IMR-90 (cell line): ENCODE measurements at regions not wholly inside any gene's neighbourhood (a gene's known extent, or its start where the extent isn't known, plus 50 kb on each side); places are given as distances from the start of the nearest gene placed in this dataset.

ENCODE experiments used
- ATAC-seq: fragments of 200-7000 bp; cut with Tn5 transposase; 2 replicates; pipeline ENCODE4 v1.9.1; 2020; ENCODE audit warnings: low read depth, mild to moderate bottlenecking, moderate library complexity
- BruUV-seq: library from RNA; stranded (reverse); fragments of 400-500 nt; replicated peaks from 2 replicates; lab custom pipeline; 2021; lab: Mats Ljungman, UMichigan
- CTCF ChIA-PET: fragments of 300-600 bp; formaldehyde crosslinking; extraction: SDS; loops from one replicate; lab custom pipeline; 2021; ENCODE audit warnings: antibody characterized with exemption; lab: Yijun Ruan, JAX
- POLR2A ChIA-PET: fragments of 300-600 bp; sonication (Branson Sonifier 250); formaldehyde crosslinking; loops from one replicate; lab custom pipeline; 2022; ENCODE audit warnings: antibody characterized with exemption; ENCODE audit not compliant: unreplicated experiment; lab: Charles Lee
- DNase-seq: peaks from one replicate; pipeline ENCODE4 v3.0.0; 2013
- H2AFZ ChIP-seq: replicated peaks from 2 replicates; pipeline ENCODE3; 2013; ENCODE audit warnings: low read length, mild to moderate bottlenecking; ENCODE audit not compliant: poor library complexity
- H2AK5ac ChIP-seq: 2 replicates; pipeline ENCODE4 v1.6.1; 2013; ENCODE audit warnings: low read depth, low read length, inconsistent platforms
- H2AK9ac ChIP-seq: replicated peaks from 2 replicates; pipeline ENCODE3; 2013; ENCODE audit warnings: mild to moderate bottlenecking, low read depth, low read length, moderate library complexity; ENCODE audit not compliant: poor library complexity
- H2BK120ac ChIP-seq: 2 replicates; pipeline ENCODE4 v1.6.1; 2013; ENCODE audit warnings: low read depth, low read length, inconsistent platforms
- H2BK15ac ChIP-seq: 3 replicates; pipeline ENCODE4 v1.6.1; 2013; ENCODE audit warnings: low read depth, low read length, inconsistent platforms
- H2BK20ac ChIP-seq: 2 replicates; pipeline ENCODE4 v1.6.1; 2013; ENCODE audit warnings: low read depth, mild to moderate bottlenecking, inconsistent platforms, low read length, moderate library complexity
- H2BK5ac ChIP-seq: 2 replicates; pipeline ENCODE4 v1.6.1; 2013; ENCODE audit warnings: mild to moderate bottlenecking, low read depth, low read length, inconsistent platforms; ENCODE audit not compliant: poor library complexity, severe bottlenecking
- H3K14ac ChIP-seq: replicated peaks from 2 replicates; pipeline ENCODE4 v1.6.1; 2013; ENCODE audit warnings: low read depth, low read length, inconsistent platforms
- H3K18ac ChIP-seq: 2 replicates; pipeline ENCODE4 v1.6.1; 2013; ENCODE audit warnings: low read depth, low read length, control low read depth
- H3K23ac ChIP-seq: 2 replicates; pipeline ENCODE4 v1.6.1; 2013; ENCODE audit warnings: low read depth, low read length, inconsistent platforms
- H3K27ac ChIP-seq: 2 replicates; pipeline ENCODE4 v1.5.1; 2013; ENCODE audit warnings: mild to moderate bottlenecking, control low read depth, low read length; ENCODE audit not compliant: insufficient read depth
- H3K27me3 ChIP-seq: 2 replicates; pipeline ENCODE4 v1.6.1; 2013; ENCODE audit warnings: low read length; ENCODE audit not compliant: control insufficient read depth, insufficient read depth
- H3K36me3 ChIP-seq: 2 replicates; pipeline ENCODE4 v1.6.1; 2013; ENCODE audit warnings: low read length, mixed read lengths; ENCODE audit not compliant: control insufficient read depth, insufficient read depth
- H3K4ac ChIP-seq: 2 replicates; pipeline ENCODE4 v1.6.1; 2013; ENCODE audit warnings: low read depth, low read length, inconsistent platforms
- H3K4me1 ChIP-seq: 2 replicates; pipeline ENCODE4 v1.6.1; 2013; ENCODE audit warnings: low read length, mixed read lengths; ENCODE audit not compliant: control insufficient read depth, insufficient read depth
- H3K4me2 ChIP-seq: 2 replicates; pipeline ENCODE4 v1.6.1; 2013; ENCODE audit warnings: low read depth, mild to moderate bottlenecking, control low read depth, low read length, moderate library complexity
- H3K4me3 ChIP-seq: 2 replicates; pipeline ENCODE4 v1.5.1; 2013; ENCODE audit warnings: low read depth, mild to moderate bottlenecking, control low read depth, low read length, moderate library complexity; ENCODE audit not compliant: insufficient read depth
- H3K56ac ChIP-seq: 2 replicates; pipeline ENCODE4 v1.6.1; 2013; ENCODE audit warnings: low read length, inconsistent platforms; ENCODE audit not compliant: insufficient read depth; ENCODE audit errors: extremely low read depth
- H3K79me1 ChIP-seq, 2 experiments: 2 replicates each; pipeline ENCODE4 v1.6.1; 2013; ENCODE audit warnings: low read length in 2 of 2, inconsistent platforms in 1 of 2, low read depth in 1 of 2
- H3K9ac ChIP-seq: 2 replicates; pipeline ENCODE4 v1.6.1; 2013; ENCODE audit warnings: low read depth, low read length, control low read depth
- H3K9me1 ChIP-seq: 2 replicates; pipeline ENCODE4 v1.6.1; 2013; ENCODE audit warnings: low read length, inconsistent platforms; ENCODE audit not compliant: insufficient read depth
- H3K9me3 ChIP-seq: 2 replicates; pipeline ENCODE4 v1.6.1; 2013; ENCODE audit warnings: low read length; ENCODE audit not compliant: control insufficient read depth, insufficient read depth
- H4K20me1 ChIP-seq: 2 replicates; pipeline ENCODE4 v1.6.1; 2013; ENCODE audit warnings: low read length, inconsistent platforms; ENCODE audit not compliant: insufficient read depth
- H4K5ac ChIP-seq: 2 replicates; pipeline ENCODE4 v1.6.1; 2013; ENCODE audit warnings: mild to moderate bottlenecking, low read depth, low read length, control low read depth
- H4K8ac ChIP-seq, 2 experiments: 2 replicates each; pipeline ENCODE4 v1.6.1; 2013; ENCODE audit warnings: low read depth in 2 of 2, low read length in 2 of 2, control low read depth in 1 of 2, inconsistent platforms in 1 of 2
- H4K91ac ChIP-seq: 2 replicates; pipeline ENCODE4 v1.6.1; 2013; ENCODE audit warnings: low read depth, low read length, inconsistent platforms; ENCODE audit not compliant: insufficient read depth
- CHD1 ChIP-seq: IDR thresholded peaks from 2 replicates; pipeline ENCODE4 v1.6.1; 2012; ENCODE audit warnings: low read depth, low read length, improper control_type of control experiment
- WGBS, 2 experiments: methylation state at CpG; one replicate each; pipeline versions ENCODE4 v1.1.5 to v1.1.7; 2013; ENCODE audit warnings: missing lambda C conversion rate in 2 of 2; ENCODE audit not compliant: insufficient read length in 1 of 2; ENCODE audit errors: extremely low coverage in 2 of 2; 5-methylcytosine and 5-hydroxymethylcytosine counted together
- dilution Hi-C: fragments of 300-500 bp; cut with HindIII; formaldehyde crosslinking; loops from one replicate; pipeline ENCODE4 v1.14.3; 2018; ENCODE audit warnings: low sequenced_read_pairs; ENCODE audit not compliant: unreplicated experiment
- in situ Hi-C: fragments of 300-500 bp; cut with MboI; formaldehyde crosslinking; loops from 3 replicates; pipeline ENCODE4 v1.14.3; 2019; ENCODE audit warnings: low sequenced_read_pairs, inconsistent platforms, mixed read lengths
- intact Hi-C: fragments of 100-400 bp; cut with micrococcal nuclease; formaldehyde crosslinking; loops from 2 replicates; pipeline ENCODE4 v1.10.0; 2022
- TF ChIP-seq, protein P1 (sequence below): conservative IDR thresholded peaks from 2 replicates; pipeline ENCODE4 v1.5.1; 2012; ENCODE audit warnings: mild to moderate bottlenecking, low read depth, low read length, improper control_type of control experiment
- TF ChIP-seq, protein P2 (sequence below): fragments of 150-350 bp; IDR thresholded peaks from 2 replicates; pipeline ENCODE4 v1.6.1; 2016; ENCODE audit warnings: low read depth, mild to moderate bottlenecking, low read length, moderate library complexity, borderline replicate concordance

DNA sequence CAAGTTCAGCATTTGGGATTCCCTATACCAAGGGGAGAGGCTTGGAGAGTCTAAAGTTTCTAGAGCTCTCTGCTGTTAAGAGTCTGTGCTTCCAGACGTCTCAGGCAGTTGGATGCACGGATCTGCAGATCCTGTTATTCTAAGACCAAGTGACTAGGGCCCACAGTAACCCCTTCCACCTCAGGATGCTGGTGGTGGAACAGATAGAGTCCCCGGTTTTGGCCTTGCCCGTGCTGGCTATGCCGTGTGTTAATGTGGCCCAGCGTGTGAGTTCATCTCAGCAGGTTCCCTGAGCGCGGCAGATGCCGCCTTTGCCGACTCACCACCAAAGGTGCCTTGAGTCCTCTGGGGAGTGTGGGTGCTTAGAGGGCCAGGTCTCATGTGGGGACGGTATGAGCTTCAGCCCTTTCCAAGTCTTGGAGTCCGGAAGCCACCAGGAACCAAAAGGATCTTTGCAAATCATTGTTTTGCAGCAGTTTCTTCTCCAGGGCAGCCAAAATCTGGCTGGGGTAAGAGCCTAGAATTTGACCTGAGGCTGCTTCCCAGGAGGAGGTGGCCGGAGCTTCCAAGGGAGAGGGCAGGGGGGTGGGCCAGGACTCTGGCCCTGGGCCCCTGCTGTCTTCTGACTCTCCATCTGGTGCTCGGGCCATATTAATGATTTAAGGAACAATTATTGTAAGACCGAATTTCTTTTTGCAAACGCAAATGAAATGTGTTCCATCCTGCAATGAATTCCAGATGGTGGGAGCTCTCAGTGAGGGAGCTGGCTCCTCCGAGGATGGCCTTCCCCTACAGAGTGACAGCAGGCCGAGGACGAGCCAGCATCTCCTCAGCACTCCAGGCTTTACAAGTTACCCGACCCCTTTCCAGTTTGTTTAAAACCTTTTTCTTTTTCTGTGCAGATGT lies 205.7 kb downstream of the FOXD2 start:
- Histone ChIP-seq H2BK15ac (no peak overlapping the region), H3K79me1 (no peaks in the 10 kb centered on the region), H3K56ac (no peak overlapping the region), H2BK20ac (no peak overlapping the region), H3K4me1 (no peaks in the 10 kb centered on the region), H3K9me3 (no peaks in the 10 kb centered on the region), H3K27me3 (peaks cover 5% of the 10 kb centered on the region), H3K27ac (no peak overlapping the region), H2BK5ac (no peak overlapping the region), H3K9me1 (no peaks in the 10 kb centered on the region), H4K8ac (no peak overlapping the region), H3K18ac (no peak overlapping the region), H2AK5ac (no peak overlapping the region), H3K23ac (no peak overlapping the region), H3K4me3 (no peak overlapping the region), H4K91ac (no peak overlapping the region), H3K9ac (no peak overlapping the region), H3K4ac (no peak overlapping the region), H2BK120ac (no peak overlapping the region), H3K4me2 (no peak overlapping the region), H4K20me1 (no peaks in the 10 kb centered on the region), H2AK9ac (no peak overlapping the region), H2AFZ (no peak overlapping the region), H3K36me3 (no peaks in the 10 kb centered on the region), H3K14ac (no peak overlapping the region), H4K5ac (no peak overlapping the region)
- 40% methylated on average over 2 of the region's 20 CpGs; no CpG with 5 or more reads in 1 of the 2 experiments for WGBS, 2 experiments
- ChIA-PET POLR2A (no interaction called here), CTCF (no interaction called here)
- dilution Hi-C loops, result no loop called here
- BruUV-seq, result no TSS peak
- intact Hi-C loops, result no loop called here
- in situ Hi-C loops, result no loop called here
- TF ChIP-seq, protein P1, sequence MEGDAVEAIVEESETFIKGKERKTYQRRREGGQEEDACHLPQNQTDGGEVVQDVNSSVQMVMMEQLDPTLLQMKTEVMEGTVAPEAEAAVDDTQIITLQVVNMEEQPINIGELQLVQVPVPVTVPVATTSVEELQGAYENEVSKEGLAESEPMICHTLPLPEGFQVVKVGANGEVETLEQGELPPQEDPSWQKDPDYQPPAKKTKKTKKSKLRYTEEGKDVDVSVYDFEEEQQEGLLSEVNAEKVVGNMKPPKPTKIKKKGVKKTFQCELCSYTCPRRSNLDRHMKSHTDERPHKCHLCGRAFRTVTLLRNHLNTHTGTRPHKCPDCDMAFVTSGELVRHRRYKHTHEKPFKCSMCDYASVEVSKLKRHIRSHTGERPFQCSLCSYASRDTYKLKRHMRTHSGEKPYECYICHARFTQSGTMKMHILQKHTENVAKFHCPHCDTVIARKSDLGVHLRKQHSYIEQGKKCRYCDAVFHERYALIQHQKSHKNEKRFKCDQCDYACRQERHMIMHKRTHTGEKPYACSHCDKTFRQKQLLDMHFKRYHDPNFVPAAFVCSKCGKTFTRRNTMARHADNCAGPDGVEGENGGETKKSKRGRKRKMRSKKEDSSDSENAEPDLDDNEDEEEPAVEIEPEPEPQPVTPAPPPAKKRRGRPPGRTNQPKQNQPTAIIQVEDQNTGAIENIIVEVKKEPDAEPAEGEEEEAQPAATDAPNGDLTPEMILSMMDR, result no peak
- TF ChIP-seq, protein P2, sequence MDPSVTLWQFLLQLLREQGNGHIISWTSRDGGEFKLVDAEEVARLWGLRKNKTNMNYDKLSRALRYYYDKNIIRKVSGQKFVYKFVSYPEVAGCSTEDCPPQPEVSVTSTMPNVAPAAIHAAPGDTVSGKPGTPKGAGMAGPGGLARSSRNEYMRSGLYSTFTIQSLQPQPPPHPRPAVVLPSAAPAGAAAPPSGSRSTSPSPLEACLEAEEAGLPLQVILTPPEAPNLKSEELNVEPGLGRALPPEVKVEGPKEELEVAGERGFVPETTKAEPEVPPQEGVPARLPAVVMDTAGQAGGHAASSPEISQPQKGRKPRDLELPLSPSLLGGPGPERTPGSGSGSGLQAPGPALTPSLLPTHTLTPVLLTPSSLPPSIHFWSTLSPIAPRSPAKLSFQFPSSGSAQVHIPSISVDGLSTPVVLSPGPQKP, result no peak
- no peak for TF ChIP-seq CHD1
- ATAC-seq, result no peak
- no peak for DNase-seq
